ENCODE measurements at regions not wholly inside any gene's neighbourhood (a gene's known extent, or its start where the extent isn't known, plus 50 kb on each side); places are given as distances from the start of the nearest gene placed in this dataset.

DNA sequence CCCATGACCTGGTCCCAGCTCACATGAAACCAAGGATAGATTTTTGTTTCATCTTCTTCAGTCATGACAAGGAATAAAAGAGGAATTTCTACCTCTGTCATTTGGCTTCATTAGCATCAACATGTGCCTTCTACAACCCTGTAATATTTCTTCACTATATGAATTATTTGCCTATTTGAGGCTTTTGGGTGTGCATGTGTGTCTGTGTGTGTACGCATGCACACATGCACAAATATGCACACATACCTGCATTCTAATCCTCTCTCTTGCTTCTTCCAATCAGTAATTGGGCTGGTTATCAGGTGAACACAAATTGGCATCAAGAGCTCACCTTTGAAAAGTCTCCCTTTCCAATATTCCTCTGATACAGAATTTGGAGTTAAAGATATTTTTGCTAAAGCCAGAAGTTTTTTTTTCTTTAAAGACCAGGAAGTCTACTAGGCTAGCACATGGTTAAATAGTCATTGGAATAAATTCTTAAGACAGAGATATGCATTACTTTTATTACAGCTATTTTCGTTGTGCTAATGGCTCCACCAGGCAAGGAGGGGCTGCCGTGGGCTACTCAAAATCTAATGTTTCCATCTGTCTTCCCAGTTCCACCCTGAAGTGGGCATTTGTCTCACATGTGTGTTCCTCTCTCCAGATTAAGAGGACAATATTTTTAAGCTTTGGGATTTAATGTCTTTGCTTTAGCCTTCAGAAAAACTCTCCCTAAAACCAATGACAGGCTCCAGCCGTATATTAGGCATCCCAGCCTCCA lies 547.2 kb upstream of the CDH5 start:
- TF ChIP-seq, protein P1, sequence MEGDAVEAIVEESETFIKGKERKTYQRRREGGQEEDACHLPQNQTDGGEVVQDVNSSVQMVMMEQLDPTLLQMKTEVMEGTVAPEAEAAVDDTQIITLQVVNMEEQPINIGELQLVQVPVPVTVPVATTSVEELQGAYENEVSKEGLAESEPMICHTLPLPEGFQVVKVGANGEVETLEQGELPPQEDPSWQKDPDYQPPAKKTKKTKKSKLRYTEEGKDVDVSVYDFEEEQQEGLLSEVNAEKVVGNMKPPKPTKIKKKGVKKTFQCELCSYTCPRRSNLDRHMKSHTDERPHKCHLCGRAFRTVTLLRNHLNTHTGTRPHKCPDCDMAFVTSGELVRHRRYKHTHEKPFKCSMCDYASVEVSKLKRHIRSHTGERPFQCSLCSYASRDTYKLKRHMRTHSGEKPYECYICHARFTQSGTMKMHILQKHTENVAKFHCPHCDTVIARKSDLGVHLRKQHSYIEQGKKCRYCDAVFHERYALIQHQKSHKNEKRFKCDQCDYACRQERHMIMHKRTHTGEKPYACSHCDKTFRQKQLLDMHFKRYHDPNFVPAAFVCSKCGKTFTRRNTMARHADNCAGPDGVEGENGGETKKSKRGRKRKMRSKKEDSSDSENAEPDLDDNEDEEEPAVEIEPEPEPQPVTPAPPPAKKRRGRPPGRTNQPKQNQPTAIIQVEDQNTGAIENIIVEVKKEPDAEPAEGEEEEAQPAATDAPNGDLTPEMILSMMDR (IDR thresholded peaks at IDR 0.05; ENCODE audit: low read depth, low read length, poor library complexity, severe bottlenecking) = no peak
- no peak for TF ChIP-seq EZH2phosphoT487 (IDR thresholded peaks at IDR 0.05; ENCODE audit: borderline replicate concordance, low read length)

All from DOHH2 (cell line).